DOHH2 (cell line): ENCODE measurements at regions not wholly inside any gene's neighbourhood (a gene's known extent, or its start where the extent isn't known, plus 50 kb on each side); places are given as distances from the start of the nearest gene placed in this dataset.

Experiments used
- H3F3A ChIP-seq: fragments of 200-600 bp; sonication (generic), shearing (Covaris generic); 2 replicates; pipeline ENCODE4 v1.6.0; 2016; ENCODE audit warnings: antibody characterized with exemption, mild to moderate bottlenecking; ENCODE audit not compliant: control insufficient read depth, insufficient read depth
- H3K27ac ChIP-seq: fragments of 200-600 bp; sonication (generic); 2 replicates; pipeline ENCODE4 v1.5.1; 2014; ENCODE audit warnings: low read depth, mild to moderate bottlenecking, low read length, moderate library complexity
- H3K27me3 ChIP-seq: fragments of 200-600 bp; sonication (generic); 2 replicates; pipeline ENCODE4 v1.6.1; 2014; ENCODE audit warnings: mild to moderate bottlenecking, low read length, mixed read lengths; ENCODE audit not compliant: control insufficient read depth
- H3K36me3 ChIP-seq: fragments of 200-600 bp; sonication (generic); 2 replicates; pipeline ENCODE4 v1.6.1; 2014; ENCODE audit warnings: mild to moderate bottlenecking, low read length, moderate library complexity, mixed read lengths; ENCODE audit not compliant: control insufficient read depth
- H3K4me1 ChIP-seq: fragments of 200-600 bp; sonication (generic); 2 replicates; pipeline ENCODE4 v1.6.1; 2014; ENCODE audit warnings: mild to moderate bottlenecking, low read length, mixed read lengths; ENCODE audit not compliant: control insufficient read depth
- H3K4me2 ChIP-seq: fragments of 200-600 bp; sonication (generic); 2 replicates; pipeline ENCODE4 v1.6.0; 2014; ENCODE audit warnings: mild to moderate bottlenecking, low read length, moderate library complexity
- H3K4me3 ChIP-seq: fragments of 200-600 bp; sonication (generic); 2 replicates; pipeline ENCODE4 v1.5.1; 2014; ENCODE audit warnings: mild to moderate bottlenecking, low read length, mixed read lengths
- H3K79me2 ChIP-seq: fragments of 200-600 bp; sonication (generic); 2 replicates; pipeline ENCODE4 v1.6.1; 2014; ENCODE audit warnings: mild to moderate bottlenecking, low read length, mixed read lengths; ENCODE audit not compliant: control insufficient read depth
- H3K9me2 ChIP-seq: fragments of 200-600 bp; sonication (generic); replicated peaks from 2 replicates; pipeline ENCODE4 v1.6.1; 2014; ENCODE audit warnings: mild to moderate bottlenecking, low read length, mixed read lengths; ENCODE audit not compliant: control insufficient read depth
- H3K9me3 ChIP-seq: fragments of 200-600 bp; sonication (generic); 2 replicates; pipeline ENCODE4 v1.6.1; 2014; ENCODE audit warnings: antibody characterized with exemption, low read length, mixed read lengths; ENCODE audit not compliant: control insufficient read depth, insufficient read depth
- H4K20me1 ChIP-seq: fragments of 200-600 bp; sonication (generic); 2 replicates; pipeline ENCODE4 v1.6.0; 2014; ENCODE audit warnings: low read depth, mild to moderate bottlenecking, antibody characterized with exemption, low read length, moderate library complexity; ENCODE audit not compliant: control insufficient read depth, insufficient read depth
- CTCF ChIP-seq: fragments of 200-600 bp; sonication (generic); IDR thresholded peaks from one replicate; pipeline ENCODE4 v1.5.1; 2014; ENCODE audit warnings: antibody characterized with exemption, mild to moderate bottlenecking, low read depth, low read length; ENCODE audit not compliant: poor library complexity, severe bottlenecking
- EZH2phosphoT487 ChIP-seq: fragments of 200-600 bp; sonication (generic); IDR thresholded peaks from 2 replicates; pipeline ENCODE4 v1.6.1; 2017; ENCODE audit warnings: borderline replicate concordance, mild to moderate bottlenecking, antibody characterized with exemption, low read length, moderate library complexity, mixed read lengths

DNA sequence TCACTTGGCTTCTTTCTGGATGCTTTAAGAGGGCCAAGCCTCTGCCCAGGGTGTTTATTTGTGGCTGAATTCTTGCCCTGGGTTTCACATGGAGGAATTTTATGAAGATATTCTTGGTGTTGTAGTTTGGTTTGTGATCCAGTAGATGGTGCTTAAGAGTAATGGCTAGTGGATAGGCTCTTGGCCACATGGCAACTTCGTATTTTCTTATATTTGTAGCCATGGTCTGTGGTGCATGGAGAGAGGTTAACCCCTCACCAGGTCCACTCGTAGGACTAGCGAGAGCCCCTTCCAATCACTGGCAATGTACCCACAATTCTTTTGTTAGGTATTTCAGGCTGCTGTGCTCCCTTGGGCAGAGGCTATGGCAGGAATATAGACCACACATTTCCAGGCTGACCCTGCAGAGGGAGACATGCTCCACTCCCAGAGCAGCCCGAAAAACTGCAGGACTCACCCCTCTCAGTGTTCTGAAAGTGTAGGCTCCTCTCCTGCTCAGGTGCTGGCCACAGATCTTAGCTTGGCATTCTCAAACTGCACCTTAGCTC is 582.1 kb upstream of the SETBP1 start:
- H3K9me3 ChIP-seq = no peaks in the 10 kb centered on the region
- no peaks in the 10 kb centered on the region for H3K4me1 ChIP-seq
- no peaks in the 10 kb centered on the region for H3K27me3 ChIP-seq
- H3K79me2 ChIP-seq = no peaks in the 10 kb centered on the region
- H3K4me3 ChIP-seq = no peak overlapping the region
- no peak overlapping the region for H3K4me2 ChIP-seq
- no peaks in the 10 kb centered on the region for H3K36me3 ChIP-seq
- no peak overlapping the region for H3K27ac ChIP-seq
- H3K9me2 ChIP-seq = no peaks in the 10 kb centered on the region
- H4K20me1 ChIP-seq = no peaks in the 10 kb centered on the region
- no peaks in the 10 kb centered on the region for H3F3A ChIP-seq
- TF ChIP-seq CTCF (peak; percentile 54), EZH2phosphoT487 (no peak)

GRCh38 chr18:44107187-44107586 is 573.5 kb upstream of the SETBP1 start:
- H3K4me2 ChIP-seq = no peak overlapping the region
- no peak overlapping the region for H3K4me3 ChIP-seq
- H3F3A ChIP-seq = no peaks in the 10 kb centered on the region
- TF ChIP-seq CTCF = no peak
- TF ChIP-seq EZH2phosphoT487 = no peak
- no peaks in the 10 kb centered on the region for H3K9me2 ChIP-seq
- H3K9me3 ChIP-seq = no peaks in the 10 kb centered on the region
- H3K27ac ChIP-seq = no peak overlapping the region
- H3K79me2 ChIP-seq = no peaks in the 10 kb centered on the region
- no peaks in the 10 kb centered on the region for H3K27me3 ChIP-seq
- no peaks in the 10 kb centered on the region for H3K4me1 ChIP-seq
- no peaks in the 10 kb centered on the region for H4K20me1 ChIP-seq
- no peaks in the 10 kb centered on the region for H3K36me3 ChIP-seq

DNA sequence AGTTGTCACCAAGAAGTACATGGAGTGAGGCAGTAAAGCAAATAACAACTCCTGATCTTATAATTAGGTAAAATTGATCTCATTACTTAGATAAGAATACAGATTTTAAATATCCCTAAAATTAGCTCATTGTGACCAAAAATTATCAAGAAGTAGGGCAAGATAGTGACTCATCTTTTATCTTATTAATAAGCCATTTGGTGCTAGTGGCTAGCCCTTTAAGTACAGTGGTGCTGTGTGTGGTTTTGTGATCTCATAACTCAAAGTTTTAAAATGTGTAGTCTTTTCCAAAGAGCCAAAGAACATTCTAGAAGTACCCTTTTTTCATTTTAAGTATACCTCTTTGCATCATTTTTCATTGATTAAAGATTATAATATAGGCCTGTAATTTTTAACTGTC is 569.4 kb upstream of the SETBP1 start:
- Histone ChIP-seq H4K20me1 (no peaks in the 10 kb centered on the region), H3K4me1 (no peaks in the 10 kb centered on the region), H3K9me3 (no peaks in the 10 kb centered on the region), H3K9me2 (no peaks in the 10 kb centered on the region), H3K27me3 (no peaks in the 10 kb centered on the region), H3K79me2 (no peaks in the 10 kb centered on the region), H3K36me3 (no peaks in the 10 kb centered on the region), H3K4me2 (no peak overlapping the region), H3F3A (no peaks in the 10 kb centered on the region), H3K27ac (no peak overlapping the region), H3K4me3 (no peak overlapping the region)
- TF ChIP-seq CTCF (no peak), EZH2phosphoT487 (no peak)
